B cell (primary cell): ENCODE measurements at regions not wholly inside any gene's neighbourhood (a gene's known extent, or its start where the extent isn't known, plus 50 kb on each side); places are given as distances from the start of the nearest gene placed in this dataset.

Source experiments
- ATAC-seq: fragments of 200-7000 bp; cut with Tn5 transposase; one replicate; pipeline ENCODE4 v1.10.0; 2021; ENCODE audit warnings: low read depth, mild to moderate bottlenecking, moderate number of reproducible peaks, moderate library complexity
- CTCF ChIA-PET: fragments of 350-600 bp; sonication (Branson Sonifier 250); formaldehyde crosslinking; loops from one replicate; lab custom pipeline; 2021; ENCODE audit warnings: antibody characterized with exemption, inconsistent platforms; lab: Charles Lee
- POLR2A ChIA-PET: fragments of 350-600 bp; sonication (Branson Sonifier 250); formaldehyde crosslinking; loops from one replicate; lab custom pipeline; 2021; ENCODE audit warnings: antibody characterized with exemption; lab: Charles Lee
- DNase-seq: peaks from one replicate; pipeline ENCODE4 v3.0.0; 2013
- H2AFZ ChIP-seq: 2 replicates; pipeline ENCODE4 v1.6.1; 2012; ENCODE audit warnings: mild to moderate bottlenecking, low read depth, low read length; ENCODE audit not compliant: insufficient read depth, poor library complexity, severe bottlenecking
- H3K27ac ChIP-seq, 2 donors: 1 replicate in 1 of 2; 2 replicates in 1 of 2; pipeline ENCODE4 v1.5.1; 2012 to 2013; ENCODE audit warnings: low read length in 2 of 2, mild to moderate bottlenecking in 2 of 2, moderate library complexity in 1 of 2
- H3K27me3 ChIP-seq, 4 experiments: fragments of 200-600 bp in 1 of 4; sonication (generic) in 1 of 4; replicated peaks in 1 of 4; 1 replicate in 2 of 4; 2 replicates in 2 of 4; pipeline versions ENCODE4 v1.6.1 to v1.7.0; 2013 to 2016; ENCODE audit warnings: low read length in 3 of 4, mild to moderate bottlenecking in 2 of 4, mixed read lengths in 1 of 4, moderate library complexity in 1 of 4; ENCODE audit not compliant: insufficient read depth in 4 of 4, control insufficient read depth in 3 of 4; ENCODE audit errors: control extremely low read depth in 1 of 4
- H3K36me3 ChIP-seq, 2 experiments: replicated peaks in 1 of 2; 1 replicate in 1 of 2; 2 replicates in 1 of 2; pipeline versions ENCODE4 v1.6.1 to v1.7.1; 2013; ENCODE audit warnings: low read length in 1 of 2; ENCODE audit not compliant: insufficient read depth in 2 of 2, control insufficient read depth in 1 of 2; ENCODE audit errors: control extremely low read depth in 1 of 2, extremely low read depth in 1 of 2
- H3K4me1 ChIP-seq, 2 donors: fragments of 200-600 bp in 1 of 2; sonication (generic) in 1 of 2; 1 replicate in 1 of 2; 2 replicates in 1 of 2; pipeline versions ENCODE4 v1.5.1 to v1.6.1; 2013 to 2017; ENCODE audit warnings: low read length in 2 of 2; ENCODE audit not compliant: control insufficient read depth in 2 of 2, insufficient read depth in 2 of 2
- H3K4me2 ChIP-seq: replicated peaks from 2 replicates; pipeline ENCODE3; 2012; ENCODE audit warnings: mild to moderate bottlenecking, low read depth, low read length; ENCODE audit not compliant: poor library complexity, severe bottlenecking
- H3K4me3 ChIP-seq, 5 experiments: fragments of 200-600 bp in 1 of 5; sonication (generic) in 1 of 5; 1 replicate in 3 of 5; 2 replicates in 2 of 5; pipeline versions ENCODE4 v1.5.1 to v1.7.0; 2011 to 2016; ENCODE audit warnings: low read length in 4 of 5, mild to moderate bottlenecking in 4 of 5, low read depth in 2 of 5, control low read depth in 1 of 5, moderate library complexity in 1 of 5; ENCODE audit not compliant: insufficient read depth in 1 of 5; ENCODE audit errors: control extremely low read depth in 1 of 5, extremely low read depth in 1 of 5
- H3K79me2 ChIP-seq: fragments of 200-600 bp; sonication (generic); one replicate; pipeline ENCODE4 v1.6.0; 2016; ENCODE audit warnings: low read length; ENCODE audit not compliant: control insufficient read depth, insufficient read depth
- H3K9ac ChIP-seq: fragments of 200-600 bp; sonication (generic); 2 replicates; pipeline ENCODE4 v1.6.1; 2017; ENCODE audit warnings: mild to moderate bottlenecking, low read length, moderate library complexity
- H3K9me3 ChIP-seq, 3 donors: one replicate each; pipeline versions ENCODE4 v1.6.1 to v1.7.1; 2013; ENCODE audit warnings: low read length in 2 of 3; ENCODE audit not compliant: control insufficient read depth in 2 of 3, insufficient read depth in 1 of 3; ENCODE audit errors: control extremely low read depth in 1 of 3
- H4K20me1 ChIP-seq: 2 replicates; pipeline ENCODE4 v1.6.0; 2012; ENCODE audit warnings: mild to moderate bottlenecking, low read length; ENCODE audit not compliant: insufficient read depth, control insufficient read depth, poor library complexity, severe bottlenecking
- H3K27ac Mint-ChIP-seq: one replicate; pipeline ENCODE4 v1.8.0; 2021; ENCODE audit warnings: mixed read lengths
- H3K27me3 Mint-ChIP-seq: one replicate; pipeline ENCODE4 v1.8.0; 2021; ENCODE audit warnings: mixed read lengths
- H3K4me1 Mint-ChIP-seq: one replicate; pipeline ENCODE4 v1.8.0; 2021; ENCODE audit warnings: mixed read lengths
- H3K4me3 Mint-ChIP-seq: one replicate; pipeline ENCODE4 v1.8.0; 2021; ENCODE audit warnings: mixed read lengths
- H3K9me3 Mint-ChIP-seq: one replicate; pipeline ENCODE4 v1.8.0; 2022; ENCODE audit warnings: mixed read lengths; ENCODE audit not compliant: insufficient read depth
- CTCF ChIP-seq: fragments of 200-600 bp; IDR thresholded peaks from one replicate; pipeline ENCODE4 v1.8.0; 2022; ENCODE audit warnings: antibody characterized with exemption, mild to moderate bottlenecking
- EZH2 ChIP-seq: IDR thresholded peaks from 2 replicates; pipeline ENCODE4 v1.6.1; 2012; ENCODE audit warnings: borderline replicate concordance, low read depth, mild to moderate bottlenecking, moderate library complexity, low read length; ENCODE audit not compliant: insufficient read depth, poor library complexity, severe bottlenecking
- WGBS: methylation state at CpG from one replicate; pipeline ENCODE4 v1.1.5; 2013; ENCODE audit warnings: missing lambda C conversion rate; ENCODE audit not compliant: insufficient coverage; 5-methylcytosine and 5-hydroxymethylcytosine counted together
- intact Hi-C: fragments of 100-400 bp; cut with micrococcal nuclease; formaldehyde crosslinking; loops from one replicate; pipeline ENCODE4 v1.10.0; 2022

GRCh38 chr2:48844417-48845155 is 89.1 kb upstream of the LHCGR start:
- ChIA-PET CTCF (no interaction called here), POLR2A (no interaction called here)
- Mint-ChIP-seq H3K9me3 (no peaks in the 10 kb centered on the region), H3K27ac (no peak overlapping the region), H3K4me3 (no peak overlapping the region), H3K27me3 (peaks cover 7% of the 10 kb centered on the region), H3K4me1 (no peaks in the 10 kb centered on the region)
- Histone ChIP-seq H4K20me1 (no peaks in the 10 kb centered on the region), H3K9ac (no peak overlapping the region), H3K4me1 (no peaks in the 10 kb centered on the region), H2AFZ (no peak overlapping the region), H3K79me2 (no peaks in the 10 kb centered on the region), H3K36me3 (no peaks in the 10 kb centered on the region), H3K27me3 (peaks cover 0 to 3% (median 0%) of the 10 kb centered on the region in 4 experiments), H3K9me3 (peaks cover 0 to 8% (median 0%) of the 10 kb centered on the region in 3 donors), H3K4me3 (no peak overlapping the region), H3K27ac (no peak overlapping the region), H3K4me2 (no peak overlapping the region)
- no CpG with 5 or more reads among the region's 3 CpGs for WGBS
- DNase-seq = no peak
- intact Hi-C loops = no loop called here
- no peak for ATAC-seq
- no peak for TF ChIP-seq CTCF
- no peak for TF ChIP-seq EZH2

GRCh38 chr2:48841126-48841525 is 85.6 kb upstream of the LHCGR start:
- no peaks in the 10 kb centered on the region for H3K79me2 ChIP-seq
- no peak overlapping the region for H3K27ac ChIP-seq
- no peaks in the 10 kb centered on the region for H3K4me1 Mint-ChIP-seq
- no peak overlapping the region for H3K27ac Mint-ChIP-seq
- H3K9ac ChIP-seq = no peak overlapping the region
- H4K20me1 ChIP-seq = no peaks in the 10 kb centered on the region
- no peaks in the 10 kb centered on the region for H3K4me1 ChIP-seq
- no peak overlapping the region for H3K4me3 Mint-ChIP-seq
- ATAC-seq (no peak), DNase-seq (no peak)
- H2AFZ ChIP-seq = no peak overlapping the region
- ChIA-PET POLR2A (no interaction called here), CTCF (no interaction called here)
- no peak overlapping the region for H3K4me3 ChIP-seq
- intact Hi-C loops = no loop called here
- no peaks in the 10 kb centered on the region for H3K9me3 Mint-ChIP-seq
- no peak overlapping the region for H3K4me2 ChIP-seq
- TF ChIP-seq CTCF = no peak
- no peak for TF ChIP-seq EZH2
- H3K36me3 ChIP-seq = no peaks in the 10 kb centered on the region
- peaks cover 7% of the 10 kb centered on the region for H3K27me3 Mint-ChIP-seq
- peaks cover 0 to 3% (median 0%) of the 10 kb centered on the region in 4 experiments for H3K27me3 ChIP-seq
- 100% methylated on average over 1 of the region's 2 CpGs for WGBS
- H3K9me3 ChIP-seq = peaks cover 0 to 5% (median 0%) of the 10 kb centered on the region in 3 donors
